Fibroblast of lung (primary cell): ENCODE measurements at regions not wholly inside any gene's neighbourhood (a gene's known extent, or its start where the extent isn't known, plus 50 kb on each side); places are given as distances from the start of the nearest gene placed in this dataset.

ENCODE experiments used
- DNase-seq, 2 donors: peaks; one replicate each; pipeline versions ENCODE4 v3.0.0 to v3.0.0-alpha.2; 2010; ENCODE audit warnings: low read depth in 2 of 2
- H2AFZ ChIP-seq: 2 replicates; pipeline ENCODE4 v1.5.1; 2012; ENCODE audit warnings: low read length, control low read depth, inconsistent platforms
- H3K27ac ChIP-seq: 2 replicates; pipeline ENCODE4 v1.5.1; 2011; ENCODE audit warnings: low read length, control low read depth; ENCODE audit not compliant: insufficient read depth
- H3K27me3 ChIP-seq: 2 replicates; pipeline ENCODE4 v1.5.1; 2011; ENCODE audit warnings: mild to moderate bottlenecking, low read length; ENCODE audit not compliant: control insufficient read depth, insufficient read depth
- H3K36me3 ChIP-seq: 2 replicates; pipeline ENCODE4 v1.5.1; 2011; ENCODE audit warnings: low read length; ENCODE audit not compliant: control insufficient read depth, insufficient read depth
- H3K4me1 ChIP-seq: 2 replicates; pipeline ENCODE4 v1.5.1; 2011; ENCODE audit warnings: low read length; ENCODE audit not compliant: control insufficient read depth, insufficient read depth; ENCODE audit errors: extremely low read depth
- H3K4me2 ChIP-seq: 2 replicates; pipeline ENCODE4 v1.5.1; 2011; ENCODE audit warnings: low read length, control low read depth; ENCODE audit not compliant: insufficient read depth; ENCODE audit errors: extremely low read depth
- H3K4me3 ChIP-seq, 4 experiments: fragments of 200-600 bp in 1 of 4; sonication (generic) in 1 of 4; replicated peaks in 1 of 4; 2 replicates each; pipeline ENCODE4 v1.5.1; 2011 to 2016; ENCODE audit warnings: low read length in 4 of 4, low read depth in 3 of 4, mild to moderate bottlenecking in 3 of 4, control low read depth in 2 of 4, inconsistent platforms in 1 of 4, mixed read lengths in 1 of 4; ENCODE audit not compliant: insufficient read depth in 1 of 4; ENCODE audit errors: control extremely low read depth in 1 of 4
- H3K79me2 ChIP-seq: 2 replicates; pipeline ENCODE4 v1.5.1; 2012; ENCODE audit warnings: mild to moderate bottlenecking, low read length, inconsistent platforms; ENCODE audit not compliant: control insufficient read depth, insufficient read depth
- H3K9ac ChIP-seq: 2 replicates; pipeline ENCODE4 v1.5.1; 2011; ENCODE audit warnings: mild to moderate bottlenecking, low read length, control low read depth; ENCODE audit not compliant: insufficient read depth
- H3K9me3 ChIP-seq: 2 replicates; pipeline ENCODE4 v1.5.1; 2012; ENCODE audit warnings: low read depth, low read length; ENCODE audit not compliant: control insufficient read depth, insufficient read depth
- H4K20me1 ChIP-seq: 2 replicates; pipeline ENCODE4 v1.5.1; 2011; ENCODE audit warnings: low read length; ENCODE audit not compliant: control insufficient read depth, insufficient read depth; ENCODE audit errors: extremely low read depth
- EZH2 ChIP-seq: IDR thresholded peaks from 2 replicates; pipeline ENCODE4 v1.5.1; 2012; ENCODE audit warnings: low read length, control low read depth, mild to moderate bottlenecking; ENCODE audit errors: missing control alignments
- TF ChIP-seq, protein P1 (sequence below), 2 donors: IDR thresholded peaks in 1 of 2; conservative IDR thresholded peaks in 1 of 2; 1 replicate in 1 of 2; 2 replicates in 1 of 2; pipeline ENCODE4 v1.5.1; 2011 to 2012; ENCODE audit warnings: low read length in 2 of 2, control low read depth in 1 of 2, inconsistent platforms in 1 of 2, low read depth in 1 of 2, mild to moderate bottlenecking in 1 of 2

DNA sequence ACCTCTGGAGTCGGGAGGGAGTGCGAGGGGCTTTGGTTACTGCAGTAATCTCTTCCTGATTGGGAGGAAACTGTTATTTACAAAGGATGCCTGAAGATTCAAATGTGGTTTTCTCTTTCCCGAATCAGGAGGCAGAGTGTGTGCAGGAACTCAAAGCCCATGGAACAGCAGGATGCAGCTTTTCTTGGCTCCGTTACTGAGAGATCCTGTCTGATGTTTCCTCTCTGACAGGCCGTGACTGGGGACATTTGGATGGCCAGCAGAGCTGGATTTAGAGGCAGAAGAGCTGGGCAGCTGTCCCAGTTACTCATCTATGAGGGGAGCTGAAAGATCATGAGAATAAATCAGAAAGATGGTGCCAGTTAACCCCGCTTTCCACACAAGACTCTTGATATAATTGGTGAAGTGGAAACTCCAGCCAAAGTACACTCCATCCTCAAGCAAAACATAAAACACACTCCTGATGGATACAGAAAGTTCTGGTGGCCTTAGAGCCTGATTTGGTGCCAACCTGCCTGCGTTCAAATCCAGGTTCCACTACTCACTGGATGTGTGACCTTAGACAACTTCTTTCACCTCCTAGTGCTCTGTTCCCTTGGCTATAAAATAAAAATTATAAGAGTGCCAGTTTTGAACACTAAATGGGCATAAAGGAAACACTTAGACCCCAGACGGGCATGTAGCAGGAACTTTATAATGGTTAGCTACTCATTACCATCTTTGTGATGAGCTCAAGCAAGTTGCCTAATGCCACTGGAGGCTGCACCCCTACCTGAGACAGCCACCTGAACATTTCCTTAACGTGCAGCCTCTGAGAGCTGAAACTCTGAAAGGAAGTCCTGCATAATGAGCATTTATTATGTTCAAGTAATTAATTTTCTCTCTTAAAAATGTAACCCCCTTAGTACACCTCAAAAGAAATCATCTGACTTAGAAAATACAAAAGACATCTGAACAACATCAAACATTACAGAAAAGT lies 349.0 kb upstream of the GATB start:
- Histone ChIP-seq H3K79me2 (no peaks in the 10 kb centered on the region), H3K4me3 (no peak overlapping the region), H3K27ac (no peak overlapping the region), H3K4me2 (no peak overlapping the region), H3K27me3 (no peaks in the 10 kb centered on the region), H2AFZ (no peak overlapping the region), H3K9me3 (no peaks in the 10 kb centered on the region), H3K9ac (no peak overlapping the region), H4K20me1 (no peaks in the 10 kb centered on the region), H3K36me3 (no peaks in the 10 kb centered on the region), H3K4me1 (peaks cover 12% of the 10 kb centered on the region)
- DNase-seq = peak in 1 of 2 donors; percentile 18
- TF ChIP-seq, protein P1, sequence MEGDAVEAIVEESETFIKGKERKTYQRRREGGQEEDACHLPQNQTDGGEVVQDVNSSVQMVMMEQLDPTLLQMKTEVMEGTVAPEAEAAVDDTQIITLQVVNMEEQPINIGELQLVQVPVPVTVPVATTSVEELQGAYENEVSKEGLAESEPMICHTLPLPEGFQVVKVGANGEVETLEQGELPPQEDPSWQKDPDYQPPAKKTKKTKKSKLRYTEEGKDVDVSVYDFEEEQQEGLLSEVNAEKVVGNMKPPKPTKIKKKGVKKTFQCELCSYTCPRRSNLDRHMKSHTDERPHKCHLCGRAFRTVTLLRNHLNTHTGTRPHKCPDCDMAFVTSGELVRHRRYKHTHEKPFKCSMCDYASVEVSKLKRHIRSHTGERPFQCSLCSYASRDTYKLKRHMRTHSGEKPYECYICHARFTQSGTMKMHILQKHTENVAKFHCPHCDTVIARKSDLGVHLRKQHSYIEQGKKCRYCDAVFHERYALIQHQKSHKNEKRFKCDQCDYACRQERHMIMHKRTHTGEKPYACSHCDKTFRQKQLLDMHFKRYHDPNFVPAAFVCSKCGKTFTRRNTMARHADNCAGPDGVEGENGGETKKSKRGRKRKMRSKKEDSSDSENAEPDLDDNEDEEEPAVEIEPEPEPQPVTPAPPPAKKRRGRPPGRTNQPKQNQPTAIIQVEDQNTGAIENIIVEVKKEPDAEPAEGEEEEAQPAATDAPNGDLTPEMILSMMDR (conservative IDR thresholded peaks at IDR 0.05 in 1 of 2, IDR thresholded peaks at IDR 0.05 in 1 of 2; ENCODE audit: low read depth in 1 of 2, low read length in 2 of 2) = no peak
- no peak for TF ChIP-seq EZH2

DNA sequence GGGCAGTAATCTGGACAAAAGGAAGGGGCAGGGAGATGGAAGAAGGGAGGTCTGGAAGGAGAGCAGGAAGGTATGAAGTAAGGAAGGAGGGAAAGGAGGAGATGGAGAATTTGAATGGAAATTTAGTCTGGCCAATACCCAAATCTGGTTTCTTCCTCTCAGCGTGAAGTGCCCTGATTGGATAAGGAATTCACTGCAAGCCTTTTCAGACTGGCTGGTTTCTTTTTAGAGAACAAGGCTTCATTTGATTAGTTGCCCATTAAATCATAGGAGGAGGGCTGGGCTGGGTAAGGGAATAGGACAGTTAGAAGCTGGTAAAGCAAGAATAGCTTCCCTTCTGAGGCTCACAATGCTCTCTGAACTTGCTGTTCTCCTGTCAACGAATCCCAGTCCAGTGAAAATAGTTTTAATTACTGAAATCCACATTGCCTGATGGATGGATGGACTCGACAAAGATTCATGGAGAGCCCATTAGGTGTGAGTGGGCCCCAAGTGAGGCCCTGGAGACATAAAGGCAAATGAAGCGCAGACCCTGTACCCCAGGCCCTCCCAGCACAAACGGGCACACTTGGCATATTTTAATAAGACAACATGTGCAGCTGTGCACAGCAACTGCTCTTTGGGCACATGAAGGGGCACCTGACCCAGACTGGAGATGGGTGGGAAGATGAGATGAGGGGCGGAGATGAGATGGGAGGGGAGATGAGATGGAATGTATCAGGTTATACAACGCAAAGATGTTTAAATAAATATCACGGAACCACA lies 347.1 kb upstream of the GATB start:
- H3K9ac ChIP-seq = no peak overlapping the region
- peaks cover 12% of the 10 kb centered on the region for H3K4me1 ChIP-seq
- H3K36me3 ChIP-seq = no peaks in the 10 kb centered on the region
- TF ChIP-seq EZH2 = no peak
- TF ChIP-seq, protein P1 (conservative IDR thresholded peaks at IDR 0.05 in 1 of 2, IDR thresholded peaks at IDR 0.05 in 1 of 2; ENCODE audit: low read depth in 1 of 2, low read length in 2 of 2) = no peak
- H3K27ac ChIP-seq = no peak overlapping the region
- H3K9me3 ChIP-seq = no peaks in the 10 kb centered on the region
- H3K27me3 ChIP-seq = no peaks in the 10 kb centered on the region
- no peak overlapping the region for H3K4me2 ChIP-seq
- H3K79me2 ChIP-seq = no peaks in the 10 kb centered on the region
- H4K20me1 ChIP-seq = no peaks in the 10 kb centered on the region
- no peak for DNase-seq
- H3K4me3 ChIP-seq = no peak overlapping the region
- H2AFZ ChIP-seq = no peak overlapping the region

DNA sequence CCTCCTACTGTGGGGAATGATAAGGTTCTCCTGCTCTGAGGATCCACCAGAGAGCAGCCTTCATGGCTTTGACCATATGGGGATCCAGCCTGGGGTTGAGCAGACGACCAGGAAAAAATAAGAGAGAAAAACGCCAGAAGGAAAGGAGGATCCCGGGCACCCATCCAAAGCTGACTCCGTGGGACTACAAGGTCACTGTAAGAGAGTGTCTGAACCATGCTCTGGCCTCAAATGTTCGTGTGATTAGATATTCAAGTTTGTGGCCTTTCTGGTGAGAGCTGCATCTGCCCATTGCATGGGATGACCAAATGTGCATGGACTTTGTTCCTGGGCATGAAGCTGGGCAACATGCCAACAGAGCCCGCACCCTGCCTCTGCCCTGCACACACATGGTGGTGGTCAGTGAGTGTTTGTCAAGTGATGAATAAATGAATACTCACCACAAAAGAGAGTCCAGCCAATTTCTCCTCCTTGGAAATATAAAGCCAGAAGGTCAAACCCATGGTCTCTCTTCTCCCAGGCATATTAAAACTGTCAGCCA lies 346.0 kb upstream of the GATB start:
- H3K4me1 ChIP-seq = peaks cover 18% of the 10 kb centered on the region
- H2AFZ ChIP-seq = peak overlapping the region; percentile 23
- no peaks in the 10 kb centered on the region for H3K36me3 ChIP-seq
- H3K4me2 ChIP-seq = peak overlapping the region; percentile 30
- TF ChIP-seq EZH2 = no peak
- TF ChIP-seq, protein P1 (conservative IDR thresholded peaks at IDR 0.05 in 1 of 2, IDR thresholded peaks at IDR 0.05 in 1 of 2; ENCODE audit: low read depth in 1 of 2, low read length in 2 of 2) = no peak
- H4K20me1 ChIP-seq = no peaks in the 10 kb centered on the region
- no peaks in the 10 kb centered on the region for H3K9me3 ChIP-seq
- DNase-seq = peak; percentile 33 to 48
- no peak overlapping the region for H3K4me3 ChIP-seq
- peak overlapping the region; percentile 72 for H3K27ac ChIP-seq
- H3K9ac ChIP-seq = no peak overlapping the region
- no peaks in the 10 kb centered on the region for H3K79me2 ChIP-seq
- H3K27me3 ChIP-seq = no peaks in the 10 kb centered on the region
